ENCODE measurements at regions not wholly inside any gene's neighbourhood (a gene's known extent, or its start where the extent isn't known, plus 50 kb on each side); places are given as distances from the start of the nearest gene placed in this dataset.

DNA sequence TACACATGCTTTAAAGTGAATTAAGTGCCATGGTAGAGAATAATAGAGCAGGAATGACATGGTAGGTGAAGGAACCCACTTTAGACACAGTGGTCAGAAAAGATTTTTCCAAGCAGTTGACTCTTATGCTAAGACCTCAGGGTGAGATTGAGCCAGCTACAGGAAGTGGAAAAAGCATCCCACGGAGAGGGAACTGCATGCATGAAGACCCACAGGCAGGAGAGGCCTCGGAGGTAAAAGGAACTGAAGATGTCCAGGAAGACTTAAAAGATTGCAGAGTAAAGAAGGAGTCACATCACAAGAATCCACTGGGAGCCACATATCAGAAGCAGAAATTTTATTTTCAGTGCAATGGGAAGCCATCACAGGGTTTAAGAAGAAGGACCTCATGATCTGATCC, 499.2 kb upstream of the FAM98A start:
- Mint-ChIP-seq H3K27me3 (ENCODE audit: insufficient read depth, unreplicated experiment) (peaks cover 6% of the 10 kb centered on the region), H3K9me3 (ENCODE audit: unreplicated experiment) (no peaks in the 10 kb centered on the region), H3K4me1 (ENCODE audit: low read depth, unreplicated experiment) (no peaks in the 10 kb centered on the region), H3K36me3 (ENCODE audit: insufficient read depth, unreplicated experiment) (no peaks in the 10 kb centered on the region), H3K4me3 (ENCODE audit: unreplicated experiment) (no peak overlapping the region), H3K27ac (ENCODE audit: unreplicated experiment) (no peak overlapping the region)
- TF ChIP-seq, protein P1, sequence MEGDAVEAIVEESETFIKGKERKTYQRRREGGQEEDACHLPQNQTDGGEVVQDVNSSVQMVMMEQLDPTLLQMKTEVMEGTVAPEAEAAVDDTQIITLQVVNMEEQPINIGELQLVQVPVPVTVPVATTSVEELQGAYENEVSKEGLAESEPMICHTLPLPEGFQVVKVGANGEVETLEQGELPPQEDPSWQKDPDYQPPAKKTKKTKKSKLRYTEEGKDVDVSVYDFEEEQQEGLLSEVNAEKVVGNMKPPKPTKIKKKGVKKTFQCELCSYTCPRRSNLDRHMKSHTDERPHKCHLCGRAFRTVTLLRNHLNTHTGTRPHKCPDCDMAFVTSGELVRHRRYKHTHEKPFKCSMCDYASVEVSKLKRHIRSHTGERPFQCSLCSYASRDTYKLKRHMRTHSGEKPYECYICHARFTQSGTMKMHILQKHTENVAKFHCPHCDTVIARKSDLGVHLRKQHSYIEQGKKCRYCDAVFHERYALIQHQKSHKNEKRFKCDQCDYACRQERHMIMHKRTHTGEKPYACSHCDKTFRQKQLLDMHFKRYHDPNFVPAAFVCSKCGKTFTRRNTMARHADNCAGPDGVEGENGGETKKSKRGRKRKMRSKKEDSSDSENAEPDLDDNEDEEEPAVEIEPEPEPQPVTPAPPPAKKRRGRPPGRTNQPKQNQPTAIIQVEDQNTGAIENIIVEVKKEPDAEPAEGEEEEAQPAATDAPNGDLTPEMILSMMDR (IDR thresholded peaks at IDR 0.05; ENCODE audit: insufficient read depth in 1 of 2, low read depth in 1 of 2, low read length in 1 of 2, severe bottlenecking in 1 of 2, unreplicated experiment in 1 of 2), result no peak
- no TSS peak for BruUV-seq (replicated peaks)
- POLR2A ChIA-PET, result no interaction called here
- H3K36me3 ChIP-seq (ENCODE audit: control insufficient read depth, insufficient read depth, low read length), result no peaks in the 10 kb centered on the region
- H3K27me3 ChIP-seq (replicated peaks; ENCODE audit: control insufficient read depth, insufficient read depth, low read length), result no peaks in the 10 kb centered on the region
- H3K4me3 ChIP-seq (ENCODE audit: low read depth, low read length), result no peak overlapping the region
- intact Hi-C loops (cut with micrococcal nuclease; ENCODE audit: unreplicated experiment), result loop anchor here (5.0 kb wide), 1 partner anchor 164 kb away; no protein-coding TSS in a partner anchor
- H3K4me1 ChIP-seq, result no peaks in the 10 kb centered on the region
- no peaks in the 10 kb centered on the region for H3K9me3 ChIP-seq
- CTCF ChIA-PET, result no interaction called here
- DNase-seq, result no peak

DNA sequence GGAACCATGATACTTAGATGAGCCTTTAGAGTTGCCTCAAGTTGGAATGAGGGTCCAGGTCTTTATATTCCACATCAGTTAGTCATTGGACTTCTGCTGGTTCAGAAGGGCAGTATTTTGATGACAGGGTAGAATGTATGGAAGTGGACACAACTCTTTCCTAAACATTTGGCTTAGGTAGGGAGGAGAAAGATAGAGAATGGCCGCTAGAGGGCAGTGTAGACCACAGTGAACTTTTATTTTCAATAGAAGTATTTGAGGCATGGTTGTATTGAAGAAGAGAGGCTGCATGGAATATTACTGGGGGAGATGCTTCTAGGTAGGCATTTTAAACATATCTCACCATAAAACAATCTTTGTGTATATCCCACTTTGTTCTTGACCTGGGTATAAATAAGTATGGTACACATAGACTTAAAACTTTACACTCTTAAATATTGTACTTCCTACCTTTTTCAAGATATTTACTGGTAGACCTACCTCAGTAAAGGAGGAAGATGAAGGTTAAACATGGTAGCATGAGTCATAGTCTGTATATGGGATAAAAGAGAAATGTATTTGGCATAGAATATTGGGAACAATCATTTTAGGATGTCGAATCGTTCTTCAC, 497.6 kb upstream of the FAM98A start:
- H3K36me3 ChIP-seq (ENCODE audit: control insufficient read depth, insufficient read depth, low read length), result no peaks in the 10 kb centered on the region

DNA sequence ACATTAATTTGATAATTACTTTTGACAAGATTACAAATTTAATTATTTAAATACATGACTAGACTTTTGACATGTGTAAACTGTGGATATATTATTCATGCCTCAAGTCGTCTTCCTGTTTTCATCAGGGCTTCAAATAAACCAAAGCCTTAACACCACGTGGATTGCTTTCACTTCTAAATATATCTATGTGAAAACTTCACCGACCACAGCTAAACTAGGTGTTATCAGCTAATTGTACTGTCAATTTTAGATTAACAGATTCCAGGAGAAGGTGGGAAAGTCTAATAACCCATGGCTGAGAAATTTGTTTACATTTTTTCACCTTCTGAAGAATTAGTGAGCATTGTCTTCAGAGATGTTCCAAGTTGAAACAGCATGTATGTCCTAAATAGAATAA, 494.7 kb upstream of the FAM98A start:
- H3K9me3 Mint-ChIP-seq (ENCODE audit: unreplicated experiment), result no peaks in the 10 kb centered on the region
- CTCF ChIA-PET, result no interaction called here
- no peaks in the 10 kb centered on the region for H3K36me3 Mint-ChIP-seq (ENCODE audit: insufficient read depth, unreplicated experiment)
- H3K27ac Mint-ChIP-seq (ENCODE audit: unreplicated experiment), result no peak overlapping the region
- H3K36me3 ChIP-seq (ENCODE audit: control insufficient read depth, insufficient read depth, low read length), result no peaks in the 10 kb centered on the region
- no peaks in the 10 kb centered on the region for H3K9me3 ChIP-seq
- intact Hi-C loops (cut with micrococcal nuclease; ENCODE audit: unreplicated experiment), result no loop called here
- TF ChIP-seq, protein P1 (IDR thresholded peaks at IDR 0.05; ENCODE audit: insufficient read depth in 1 of 2, low read depth in 1 of 2, low read length in 1 of 2, severe bottlenecking in 1 of 2, unreplicated experiment in 1 of 2), result no peak
- POLR2A ChIA-PET, result no interaction called here
- no peaks in the 10 kb centered on the region for H3K27me3 ChIP-seq (replicated peaks; ENCODE audit: control insufficient read depth, insufficient read depth, low read length)
- BruUV-seq (replicated peaks), result no TSS peak
- H3K4me3 Mint-ChIP-seq (ENCODE audit: unreplicated experiment), result no peak overlapping the region
- H3K4me1 ChIP-seq, result no peaks in the 10 kb centered on the region
- no peak for DNase-seq
- H3K4me3 ChIP-seq (ENCODE audit: low read depth, low read length), result no peak overlapping the region
- H3K4me1 Mint-ChIP-seq (ENCODE audit: low read depth, unreplicated experiment), result no peaks in the 10 kb centered on the region
- peaks cover 6% of the 10 kb centered on the region for H3K27me3 Mint-ChIP-seq (ENCODE audit: insufficient read depth, unreplicated experiment)

More for the DNA sequence above, 497.6 kb upstream of the FAM98A start:
- Mint-ChIP-seq H3K27ac (ENCODE audit: unreplicated experiment) (no peak overlapping the region), H3K9me3 (ENCODE audit: unreplicated experiment) (no peaks in the 10 kb centered on the region), H3K27me3 (ENCODE audit: insufficient read depth, unreplicated experiment) (peaks cover 6% of the 10 kb centered on the region), H3K4me1 (ENCODE audit: low read depth, unreplicated experiment) (no peaks in the 10 kb centered on the region), H3K4me3 (ENCODE audit: unreplicated experiment) (no peak overlapping the region), H3K36me3 (ENCODE audit: insufficient read depth, unreplicated experiment) (no peaks in the 10 kb centered on the region)
- BruUV-seq (replicated peaks), result no TSS peak
- ChIA-PET CTCF (interaction anchor here (0.9 kb wide), 1 partner anchor 596 kb away, joined by 3 read pairs; no protein-coding TSS in a partner anchor), POLR2A (no interaction called here)
- TF ChIP-seq, protein P1 (IDR thresholded peaks at IDR 0.05; ENCODE audit: insufficient read depth in 1 of 2, low read depth in 1 of 2, low read length in 1 of 2, severe bottlenecking in 1 of 2, unreplicated experiment in 1 of 2), result peak; percentile 70 to 71
- H3K27me3 ChIP-seq (replicated peaks; ENCODE audit: control insufficient read depth, insufficient read depth, low read length), result no peaks in the 10 kb centered on the region
- no peak overlapping the region for H3K4me3 ChIP-seq (ENCODE audit: low read depth, low read length)
- no peaks in the 10 kb centered on the region for H3K9me3 ChIP-seq
- intact Hi-C loops (cut with micrococcal nuclease; ENCODE audit: unreplicated experiment), result loop anchor here (1.0 to 5.0 kb wide), 6 partner anchors 84 to 1018 kb away; no protein-coding TSS in a partner anchor
- H3K4me1 ChIP-seq, result no peaks in the 10 kb centered on the region
- DNase-seq, result peak; percentile 35 to 62

Measured in Caco-2 (cell line).